HG03460 (cell line): ENCODE measurements at regions not wholly inside any gene's neighbourhood (a gene's known extent, or its start where the extent isn't known, plus 50 kb on each side); places are given as distances from the start of the nearest gene placed in this dataset.
A peak's percentile ranks its signal among the peaks of the same experiment; 100 is the strongest.
"Not testable (repeated sequence)": the region's sequence is repeated elsewhere in the genome, so short reads cannot be mapped to it uniquely, and the experiment has no call there.

Experiments
- ATAC-seq: cut with Tn5 transposase; IDR thresholded peaks from one replicate; pipeline ENCODE4 v1.9.1; 2021; ENCODE audit not compliant: unreplicated experiment

DNA sequence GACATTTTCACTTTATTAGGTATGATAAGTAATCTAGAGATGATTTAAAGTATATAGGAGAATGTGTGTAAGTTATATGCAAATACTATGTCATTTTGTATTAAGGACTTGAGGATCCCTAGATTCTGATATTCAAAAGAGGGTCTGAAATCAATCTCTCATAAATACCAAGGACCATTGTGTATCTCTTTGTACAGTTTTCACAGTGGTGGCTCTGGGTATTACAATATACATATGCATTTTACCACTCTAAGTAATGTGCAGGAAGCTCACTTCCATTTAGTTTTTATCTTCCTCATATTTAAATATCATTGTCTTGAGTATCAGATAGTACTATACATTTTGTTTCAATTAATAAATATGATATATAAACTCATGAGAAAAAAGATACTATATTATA, 862.6 kb upstream of the PCDH20 start:
- no peak for ATAC-seq

DNA sequence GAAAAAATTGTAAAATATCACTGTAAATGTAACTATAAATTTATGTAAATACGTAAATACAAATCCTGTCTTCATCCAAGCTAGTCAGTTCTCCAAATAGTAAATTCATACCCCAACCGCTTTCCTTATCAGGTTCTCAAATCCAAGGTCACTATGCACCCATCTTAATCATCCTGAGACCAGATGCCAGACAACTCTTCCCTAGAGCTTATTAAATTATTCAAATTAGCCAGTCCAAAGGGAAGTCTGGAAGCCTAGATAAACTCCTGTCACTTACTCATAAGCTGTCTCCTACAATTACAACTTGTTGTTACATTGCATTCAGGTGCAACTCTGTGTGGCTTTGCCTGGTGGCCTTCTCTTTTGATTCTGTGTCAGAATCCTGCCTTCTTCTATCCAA, 836.1 kb upstream of the PCDH20 start:
- ATAC-seq, result no peak

DNA sequence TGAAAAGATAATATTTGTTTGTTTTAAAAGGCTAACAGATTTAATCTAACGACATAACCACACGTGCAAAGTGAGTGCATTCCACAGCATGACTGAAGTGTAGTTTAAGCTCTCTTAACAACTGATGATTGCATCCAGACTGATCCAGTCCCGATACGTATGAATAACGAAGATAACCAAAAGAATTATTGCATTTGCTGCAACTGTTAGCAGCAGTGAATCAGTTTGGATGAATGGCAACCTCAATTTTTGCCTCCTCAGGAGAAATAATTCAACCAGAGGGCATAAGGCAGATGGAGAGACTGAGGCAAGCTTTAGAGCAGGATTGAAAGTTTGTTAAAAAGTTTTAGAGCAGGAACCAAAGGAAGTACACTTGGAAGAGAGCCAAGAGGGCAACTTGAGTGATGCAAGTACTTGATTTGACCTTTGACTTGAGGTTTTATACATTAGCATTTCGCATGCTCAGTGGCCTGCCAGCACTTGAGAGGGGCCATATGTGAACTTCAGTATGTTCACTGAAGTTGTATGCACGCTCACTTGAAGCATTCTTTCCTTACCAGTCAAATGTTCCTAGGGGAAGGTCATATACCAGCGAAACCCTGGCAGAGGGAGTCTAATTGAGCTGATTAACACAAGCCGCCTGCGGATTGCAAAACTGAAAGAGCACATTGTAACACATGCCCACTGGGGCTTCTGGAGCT, 835.0 kb upstream of the PCDH20 start:
- no peak for ATAC-seq

DNA sequence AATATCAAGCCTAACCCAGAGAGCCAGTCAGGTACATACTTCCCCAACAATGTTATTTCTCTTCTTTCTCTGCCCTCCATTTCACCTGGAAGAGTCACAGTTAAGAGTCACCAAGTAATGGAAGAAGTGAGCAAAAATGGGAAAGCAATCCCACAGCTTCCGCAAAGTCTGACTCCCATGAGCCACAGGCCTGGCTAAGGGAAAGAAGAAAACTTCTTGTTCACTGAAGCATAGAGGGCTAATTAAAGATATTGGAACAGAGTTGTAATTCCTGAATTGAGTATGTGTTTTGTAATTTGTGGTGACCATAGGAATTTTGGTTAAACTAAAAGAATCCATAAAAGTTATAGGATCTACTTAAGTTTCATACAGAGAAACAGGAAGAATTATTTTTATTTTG, 830.9 kb upstream of the PCDH20 start:
- no peak for ATAC-seq

DNA sequence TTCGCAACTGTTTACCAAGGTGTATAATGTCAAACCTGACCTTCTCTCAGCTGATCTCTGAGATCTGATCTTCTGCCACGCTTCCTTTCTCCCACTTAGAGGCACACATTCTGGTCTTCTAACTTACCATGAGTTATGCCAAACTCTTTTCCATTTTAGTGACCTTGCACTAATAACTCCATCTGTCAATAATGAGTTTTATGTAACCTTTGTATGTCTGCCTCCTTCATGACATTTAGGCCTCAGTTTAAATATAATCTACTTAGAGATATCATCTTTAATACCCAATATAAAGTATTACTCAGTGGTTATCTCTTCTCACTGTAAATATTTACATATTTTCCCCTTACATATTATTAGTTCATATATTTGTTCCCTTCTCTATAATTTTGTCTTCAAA, 827.5 kb upstream of the PCDH20 start:
- ATAC-seq, result no peak

DNA sequence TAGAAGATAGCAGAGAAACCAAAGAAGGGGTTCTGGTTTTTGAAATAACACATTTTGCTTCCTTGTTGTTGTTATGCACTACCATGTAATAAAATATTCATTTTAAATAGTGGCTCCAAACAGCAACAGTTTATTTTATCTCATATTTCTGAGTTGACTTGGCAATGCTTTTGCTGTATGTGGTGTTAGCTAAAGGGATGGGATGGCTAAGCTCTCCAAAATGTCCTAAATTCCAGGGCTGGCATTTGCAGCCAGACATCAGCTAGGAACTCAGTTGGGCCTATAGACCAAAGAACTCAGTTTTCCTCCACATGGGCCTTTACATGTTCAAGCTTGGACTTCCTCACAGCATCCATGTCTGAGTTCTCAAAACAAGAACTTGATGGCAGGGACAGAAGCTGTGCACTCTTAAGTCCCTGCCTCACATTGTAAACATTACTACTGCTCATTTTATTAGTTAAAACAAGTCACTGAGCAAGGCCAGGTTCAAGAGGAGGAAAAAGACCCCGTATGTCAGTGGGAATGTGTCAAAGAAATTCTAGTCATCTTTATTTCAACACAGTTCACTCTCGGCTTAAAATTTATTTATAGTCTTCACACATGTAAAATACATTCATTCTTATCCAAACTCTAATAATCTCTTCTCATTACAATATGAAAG, 819.3 kb upstream of the PCDH20 start:
- ATAC-seq, result no peak

DNA sequence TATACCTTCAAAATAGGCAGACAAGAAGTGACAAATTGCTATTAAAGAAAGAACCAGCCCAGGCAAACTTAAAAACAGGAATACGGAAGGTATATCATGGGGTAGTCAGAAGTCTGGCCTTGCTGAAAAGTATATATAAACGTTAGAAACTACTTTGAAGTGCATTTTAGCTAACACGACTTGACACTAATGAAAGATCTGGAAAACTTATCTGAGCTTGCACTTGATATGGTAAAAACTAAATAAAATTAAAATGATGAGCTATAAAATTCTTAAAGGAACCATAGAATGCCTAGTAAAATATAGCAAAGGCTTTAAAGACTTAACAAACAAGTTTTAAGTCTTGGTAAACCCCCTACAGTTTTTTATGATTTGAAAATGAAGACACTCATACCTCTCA, 795.3 kb upstream of the PCDH20 start:
- ATAC-seq, result no peak

DNA sequence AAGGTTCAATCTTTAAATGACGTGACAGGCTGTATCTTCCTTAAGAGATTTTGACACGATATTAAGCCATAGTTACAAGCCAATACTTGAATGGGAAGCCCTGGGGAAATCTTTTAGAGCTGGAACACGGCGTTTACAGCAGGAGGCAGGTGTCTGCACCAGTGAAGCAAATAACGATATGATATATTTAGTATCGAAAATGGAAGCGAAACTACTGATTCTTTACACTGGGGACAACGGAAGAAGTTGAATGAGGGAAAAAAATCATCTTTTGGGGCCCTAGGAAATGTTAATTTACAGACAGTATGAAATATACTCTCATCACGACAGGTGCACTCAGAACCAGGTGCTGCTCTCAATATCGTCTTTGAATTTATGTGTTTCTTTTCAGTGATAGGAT, 793.9 kb upstream of the PCDH20 start:
- ATAC-seq, result peak; percentile 77

DNA sequence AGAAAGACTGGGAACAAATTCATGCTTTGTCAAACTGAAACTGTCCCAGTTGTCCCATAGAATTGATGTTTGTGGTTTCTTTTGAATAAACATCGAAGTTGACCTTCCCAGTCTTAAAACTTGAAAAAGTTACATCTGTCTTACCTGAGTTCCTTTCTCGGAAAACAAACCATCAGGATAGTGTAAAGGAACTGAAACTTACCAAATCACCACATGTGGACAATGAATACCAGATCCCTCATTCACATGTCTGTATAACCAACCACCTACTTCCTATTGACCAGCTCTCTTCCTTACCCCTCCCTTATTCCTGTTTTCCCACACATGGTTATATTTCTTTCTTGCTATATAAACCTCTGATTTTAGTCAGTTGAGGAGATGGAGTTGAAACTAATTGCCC, 791.7 kb upstream of the PCDH20 start:
- ATAC-seq, result no peak

DNA sequence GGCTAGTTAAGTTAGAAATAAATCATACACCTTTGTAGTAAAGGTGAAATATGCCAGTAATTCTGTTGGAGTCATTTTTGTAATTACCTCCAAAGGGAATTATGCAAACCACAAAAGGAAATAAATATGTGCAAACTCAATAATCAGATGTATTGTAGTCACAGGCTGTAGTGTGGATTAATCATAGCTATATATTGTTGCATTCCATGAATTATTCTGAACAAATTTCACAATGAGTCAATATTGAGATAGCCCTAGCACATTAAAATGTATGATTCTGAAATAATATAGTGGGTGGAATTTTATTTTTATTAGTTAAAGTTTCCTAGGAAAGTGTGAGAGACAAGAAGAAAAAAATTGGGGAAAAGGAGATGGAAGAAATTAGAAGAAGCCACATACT, 790.5 kb upstream of the PCDH20 start:
- ATAC-seq, result no peak

DNA sequence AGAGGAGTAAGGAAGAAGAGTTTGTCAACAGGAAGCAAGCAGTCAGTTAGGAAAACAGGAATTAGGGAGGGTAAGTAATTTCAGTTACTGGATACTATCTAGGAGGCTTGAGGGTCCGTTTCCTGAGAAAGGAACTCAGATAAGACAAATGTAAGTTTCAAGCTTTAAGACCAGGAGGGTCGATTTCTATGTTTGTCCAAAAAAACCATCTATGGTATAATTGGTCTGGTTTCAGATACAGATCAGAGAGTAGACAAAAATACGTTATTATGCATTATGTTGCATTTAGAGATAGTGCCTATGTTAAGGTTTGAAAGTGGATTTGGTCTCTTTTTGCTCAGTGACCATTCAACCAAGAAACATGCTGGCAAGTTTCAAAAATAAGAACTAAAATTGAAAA, 789.6 kb upstream of the PCDH20 start:
- ATAC-seq, result no peak

DNA sequence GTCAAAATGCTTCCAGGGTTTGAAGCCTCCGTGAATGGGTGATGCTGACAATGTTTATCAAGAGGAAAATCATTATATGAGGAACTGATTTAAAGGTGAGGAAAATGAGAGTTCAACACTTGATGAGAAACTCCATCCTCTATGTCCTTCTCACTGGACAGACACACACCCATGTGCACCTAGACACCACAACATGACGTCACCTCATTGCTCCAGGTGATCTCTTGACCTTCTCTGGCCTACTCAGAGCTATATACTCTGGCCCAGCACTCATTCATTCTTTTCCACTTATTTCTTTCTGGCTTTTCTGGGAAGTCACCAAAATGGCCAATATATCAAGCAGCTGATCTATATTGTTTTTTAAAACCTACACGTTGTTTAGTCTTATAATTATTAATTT, 778.7 kb upstream of the PCDH20 start:
- no peak for ATAC-seq

DNA sequence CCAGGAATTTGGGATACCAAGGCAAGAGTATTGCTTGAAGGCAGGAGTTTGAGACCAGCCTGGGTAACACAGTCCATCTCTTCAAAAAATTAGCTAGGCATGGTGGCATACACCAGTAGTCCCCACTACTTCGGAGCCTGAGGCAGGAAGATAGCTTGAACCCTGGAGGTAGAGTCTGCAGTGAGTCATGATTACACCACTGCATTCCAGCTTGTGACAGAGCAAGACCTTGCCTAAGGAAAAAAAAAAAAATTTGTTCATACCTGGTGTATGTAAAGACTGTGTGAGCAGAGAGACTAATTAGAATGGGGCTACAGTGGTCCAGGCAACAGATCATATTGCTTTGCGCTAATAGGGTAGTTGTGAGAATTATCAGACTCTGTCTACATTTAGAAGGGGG, 778.3 kb upstream of the PCDH20 start:
- no peak for ATAC-seq

DNA sequence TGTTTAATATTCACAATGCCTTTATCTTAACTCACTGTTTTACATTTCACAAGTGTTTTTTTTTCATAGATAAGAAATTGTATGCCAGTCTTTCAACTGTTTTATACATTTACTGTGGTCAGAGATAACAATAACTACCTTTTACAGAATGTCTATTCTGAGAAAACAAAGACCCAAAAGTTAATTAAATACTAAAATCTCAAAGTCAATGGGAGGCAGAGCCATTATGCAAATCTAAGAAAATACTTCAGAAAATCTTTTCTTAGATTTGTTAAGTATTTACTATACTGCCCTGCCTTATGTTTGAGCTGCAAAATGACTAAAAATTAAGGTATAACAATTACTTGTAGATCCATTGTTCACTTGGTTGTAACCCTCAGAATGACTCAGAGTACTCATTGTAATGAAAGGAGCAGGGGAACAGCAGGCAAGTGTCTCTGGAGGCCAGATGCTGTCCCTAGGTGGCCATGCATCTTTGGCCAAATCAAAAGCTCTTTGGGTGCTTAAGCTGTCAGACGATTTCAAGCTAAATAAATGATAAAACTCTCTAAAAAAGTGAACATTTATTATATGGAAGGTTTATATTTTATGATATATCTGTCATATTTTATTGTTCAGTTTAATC, 770.1 kb upstream of the PCDH20 start:
- ATAC-seq, result no peak

DNA sequence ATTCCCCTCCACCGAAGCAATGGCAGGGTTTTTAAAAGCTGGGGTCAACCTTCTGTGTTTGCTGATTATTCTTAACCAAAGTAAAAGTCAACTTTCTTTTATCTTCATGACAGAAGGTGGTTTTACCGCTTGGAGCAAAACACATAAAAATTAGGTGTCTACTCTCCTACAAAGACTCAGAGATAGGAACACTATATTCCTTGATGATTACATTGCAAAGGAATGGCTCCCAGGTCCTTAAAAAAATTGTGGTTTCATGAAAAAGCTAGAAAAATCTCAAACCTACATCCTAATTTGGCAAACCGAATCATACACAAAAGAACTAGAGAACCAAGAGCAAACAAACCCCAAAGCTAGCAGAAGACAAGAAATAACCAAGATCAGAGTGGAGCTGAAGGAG, 760.4 kb upstream of the PCDH20 start:
- ATAC-seq, result no peak

DNA sequence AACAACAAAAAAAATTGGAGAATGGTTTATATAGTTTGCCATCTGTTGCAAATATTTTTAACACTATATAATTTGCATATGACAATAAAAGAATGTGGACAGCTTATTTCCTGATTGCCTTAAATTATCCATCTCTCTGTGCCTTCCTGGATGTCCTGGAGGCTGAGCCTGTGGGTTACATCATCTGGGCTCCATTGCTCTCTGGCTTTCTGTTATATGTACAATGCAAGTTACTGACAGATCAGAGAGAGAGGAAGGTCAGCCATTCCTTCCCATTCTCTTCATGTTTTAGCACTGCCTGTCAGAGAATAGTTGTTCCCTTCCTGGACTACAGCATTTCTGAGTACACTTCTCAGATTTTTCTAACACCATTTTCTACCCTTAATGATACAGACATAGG, 758.3 kb upstream of the PCDH20 start:
- no peak for ATAC-seq

DNA sequence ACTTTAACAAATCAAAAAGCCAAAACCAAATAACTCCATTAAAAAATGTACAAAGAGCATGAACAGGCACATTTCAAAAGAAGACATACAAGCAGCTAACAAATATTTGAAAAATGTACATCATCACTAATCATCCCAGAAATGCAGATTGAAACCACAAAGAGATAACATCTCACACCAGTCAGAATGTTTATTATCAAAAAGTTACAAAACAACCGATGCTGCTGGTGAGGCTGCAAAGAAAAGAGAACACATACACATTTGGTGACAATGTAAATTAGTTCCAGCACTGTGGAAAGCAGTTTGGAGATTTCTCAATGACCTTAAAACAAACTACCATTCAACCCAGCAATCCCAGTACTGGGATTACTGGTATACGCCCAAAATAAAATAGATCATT, 756.0 kb upstream of the PCDH20 start:
- ATAC-seq, result no peak

DNA sequence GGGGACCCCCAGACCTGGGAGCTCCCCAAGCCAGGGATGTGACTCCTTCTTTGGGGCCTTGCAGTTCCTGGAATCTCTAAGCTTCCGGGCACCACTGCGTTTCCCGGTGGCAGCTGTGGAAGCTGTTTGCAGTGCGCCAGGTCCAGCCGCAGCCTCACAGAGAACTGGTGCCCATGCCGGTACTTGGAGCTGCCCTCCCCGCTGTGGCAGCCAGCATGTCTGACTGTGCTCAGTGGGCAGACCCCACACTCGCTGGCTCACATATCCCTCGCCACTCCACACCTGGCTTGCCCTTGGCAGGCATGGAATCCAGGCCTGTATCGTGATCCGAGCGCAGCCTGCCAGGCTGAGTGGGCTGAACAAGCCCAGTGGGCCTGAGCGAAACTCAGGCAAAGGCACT, 753.2 kb upstream of the PCDH20 start:
- no peak for ATAC-seq

DNA sequence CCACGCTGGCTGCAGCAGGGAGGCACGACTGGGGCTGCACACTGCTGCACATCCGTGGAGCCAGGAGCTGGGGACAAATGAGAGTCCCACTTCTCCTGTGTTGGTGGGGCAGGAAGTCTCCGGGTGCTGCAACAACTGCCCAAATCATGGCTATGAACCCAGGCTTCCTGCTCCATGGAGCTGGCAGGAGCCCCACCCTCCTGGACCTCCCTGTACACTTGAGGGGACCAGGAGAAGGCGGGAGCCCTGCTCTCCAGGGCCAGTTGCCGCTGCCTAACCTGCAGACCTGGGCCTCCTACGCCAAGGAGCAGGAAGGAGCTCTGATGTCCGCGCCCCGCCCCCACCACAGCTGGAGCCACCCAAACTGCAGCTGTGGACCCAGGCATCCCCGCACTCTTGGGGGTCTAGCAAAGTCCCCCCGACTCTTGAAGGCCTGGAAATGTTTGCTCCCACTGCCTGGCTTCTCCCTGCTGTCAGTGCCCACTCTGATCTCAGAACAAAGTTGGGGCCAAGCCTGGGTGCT, 752.1 kb upstream of the PCDH20 start:
- ATAC-seq, result no peak

DNA sequence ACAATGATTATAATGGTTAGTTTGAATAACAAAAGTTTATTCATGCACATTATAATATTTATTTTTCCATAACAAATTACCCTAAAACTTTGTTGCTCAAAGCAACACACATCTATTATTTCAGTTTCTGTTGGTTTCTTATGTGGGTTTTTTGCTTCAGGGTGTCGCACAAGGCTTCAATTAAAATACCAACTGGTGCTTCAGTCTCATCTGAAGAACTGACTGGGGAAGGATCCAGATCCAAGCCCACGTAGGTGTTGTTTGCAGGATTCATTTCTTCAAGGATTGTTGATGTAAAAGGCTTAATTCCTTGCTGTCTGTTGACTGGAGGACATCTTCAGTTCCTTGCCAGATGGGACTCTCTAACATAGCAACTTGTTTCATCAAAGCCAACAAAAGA, 747.2 kb upstream of the PCDH20 start:
- no peak for ATAC-seq

DNA sequence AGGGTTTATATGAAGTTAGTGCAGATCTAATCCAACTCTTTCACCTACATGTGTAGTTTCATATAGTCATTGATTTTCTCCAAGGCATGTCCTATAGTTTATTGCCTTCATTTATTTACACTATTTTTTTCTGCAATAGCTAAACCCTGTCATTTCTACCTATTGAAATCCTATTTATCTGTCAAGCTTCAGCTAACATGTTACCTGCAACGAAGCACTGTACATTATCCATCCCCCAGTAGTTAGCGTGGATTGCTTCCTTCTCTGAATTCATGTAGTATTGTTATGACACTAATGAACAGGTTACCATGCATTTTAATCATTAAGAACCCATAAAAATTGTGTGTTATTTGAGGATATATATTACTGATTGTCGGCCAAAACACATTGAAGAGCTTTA, 742.9 kb upstream of the PCDH20 start:
- no peak for ATAC-seq

DNA sequence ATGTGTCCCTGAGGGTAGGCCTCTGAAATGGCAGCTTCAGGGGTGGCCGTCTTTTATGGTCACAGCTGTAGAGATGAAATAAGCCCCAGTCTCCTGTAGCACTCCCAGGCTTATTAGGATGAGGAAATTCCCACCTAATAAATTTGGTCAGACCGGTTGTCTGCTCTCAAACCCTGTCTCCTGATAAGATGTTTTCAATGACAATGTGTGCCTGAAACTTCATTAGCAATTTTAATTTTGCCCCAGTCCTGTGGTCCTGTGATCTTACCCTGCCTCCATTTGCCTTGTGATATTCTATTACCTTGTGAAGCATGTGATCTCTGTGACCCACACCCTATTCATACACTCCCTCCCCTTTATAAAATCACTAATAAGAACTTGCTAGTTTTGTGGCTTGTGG, 736.1 kb upstream of the PCDH20 start:
- ATAC-seq, result not testable (repeated sequence)
